G401 (cell line): ENCODE measurements at regions not wholly inside any gene's neighbourhood (a gene's known extent, or its start where the extent isn't known, plus 50 kb on each side); places are given as distances from the start of the nearest gene placed in this dataset.

Source experiments
- DNase-seq: peaks from one replicate; pipeline ENCODE4 v3.0.0-alpha.2; 2015; ENCODE audit warnings: low spot score
- in situ Hi-C: cut with HindIII; loops from 2 replicates; pipeline ENCODE4 v1.10.0; 2016; ENCODE audit warnings: low sequenced_read_pairs, mixed read lengths

GRCh38 chr18:75681538-75682115 lies 254.1 kb upstream of the SMIM21 start:
- in situ Hi-C loops, result no loop called here
- no peak for DNase-seq

- no peak for DNase-seq
- in situ Hi-C loops, result no loop called here
Observed at GRCh38 chr18:75679331-75679730, 251.8 kb upstream of the SMIM21 start.

GRCh38 chr18:75678627-75679026 lies 251.1 kb upstream of the SMIM21 start:
- in situ Hi-C loops, result no loop called here
- DNase-seq, result no peak

GRCh38 chr18:75677696-75678455 lies 250.4 kb upstream of the SMIM21 start:
- in situ Hi-C loops, result no loop called here
- DNase-seq, result no peak

DNA sequence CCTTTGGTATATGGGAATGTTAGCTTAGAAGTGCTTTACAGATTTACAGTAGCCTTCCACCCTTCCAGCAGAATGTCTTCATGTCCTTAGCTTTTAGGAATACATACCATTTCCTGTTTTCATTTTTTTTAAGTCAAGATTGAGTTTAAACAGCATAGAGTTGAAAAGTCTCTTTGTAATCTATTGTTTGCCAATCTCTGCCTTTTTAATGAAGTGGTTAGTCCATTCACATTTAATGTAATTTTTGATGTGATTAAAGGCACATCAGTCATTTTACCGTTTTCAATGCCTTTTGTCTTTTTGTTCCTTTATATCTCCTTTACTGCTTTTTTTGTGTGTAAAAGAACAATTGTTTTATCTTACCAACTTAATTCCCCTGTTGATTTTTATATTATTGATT lies 233.4 kb upstream of the SMIM21 start:
- no peak for DNase-seq
- in situ Hi-C loops, result no loop called here

DNA sequence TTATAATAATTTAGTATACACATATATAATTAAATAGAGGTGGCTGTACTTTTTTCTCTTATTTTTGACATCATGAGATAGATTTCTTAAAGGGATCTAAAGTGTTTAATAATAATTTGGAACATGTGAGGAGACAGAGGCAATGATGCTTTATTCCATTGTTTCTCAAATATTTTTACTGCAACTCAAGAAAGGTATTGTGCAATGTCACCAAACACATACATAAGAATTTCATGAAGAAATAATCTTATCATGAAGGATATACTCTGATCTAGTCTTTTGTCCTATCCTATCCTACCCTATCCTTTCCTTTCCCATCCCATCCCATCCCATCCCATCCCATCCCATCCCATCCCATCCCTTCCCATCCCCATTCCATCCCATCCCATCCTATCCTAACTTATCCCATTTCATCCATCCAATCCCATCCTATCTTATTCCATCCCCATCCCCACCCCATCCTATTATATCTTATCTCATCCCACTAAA lies 232.1 kb upstream of the SMIM21 start:
- DNase-seq, result no peak
- in situ Hi-C loops, result no loop called here

GRCh38 chr18:75658330-75658729 lies 230.8 kb upstream of the SMIM21 start:
- no peak for DNase-seq

DNA sequence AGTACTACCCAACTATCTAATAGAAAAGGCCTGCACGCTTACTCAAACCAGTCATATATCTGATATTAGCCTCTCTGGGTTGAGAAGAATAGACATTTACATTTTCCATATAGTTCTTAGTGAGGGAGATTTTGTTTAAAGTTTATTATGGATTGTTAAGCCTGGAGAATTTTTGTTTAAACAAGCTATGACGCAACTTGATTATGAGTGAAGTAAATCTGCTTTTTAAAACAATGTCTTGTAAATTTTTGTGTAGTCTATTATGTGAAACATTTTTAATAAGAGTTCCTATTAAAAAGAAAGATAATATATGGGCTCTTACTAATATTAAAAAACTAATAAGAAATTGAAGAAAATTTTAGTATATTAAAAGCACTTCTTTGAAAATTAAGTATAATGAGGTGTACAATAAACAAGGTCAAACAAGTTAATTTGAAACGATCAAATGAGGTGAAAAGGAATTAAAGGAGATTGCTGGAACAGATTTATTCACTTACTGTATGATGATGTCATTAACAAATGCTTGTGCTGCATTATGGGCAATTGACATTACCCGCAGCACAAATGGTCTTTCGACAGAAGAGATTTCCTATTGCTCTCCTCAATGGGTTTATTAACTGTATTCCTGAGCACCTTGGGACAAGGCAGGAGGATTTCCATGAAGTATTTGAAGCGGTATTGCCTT lies 229.2 kb upstream of the SMIM21 start:
- in situ Hi-C loops, result no loop called here
- DNase-seq, result no peak

More at GRCh38 chr18:75658330-75658729, 230.8 kb upstream of the SMIM21 start:
- in situ Hi-C loops, result no loop called here

GRCh38 chr18:75656035-75656434 lies 228.5 kb upstream of the SMIM21 start:
- in situ Hi-C loops, result no loop called here
- DNase-seq, result no peak

DNA sequence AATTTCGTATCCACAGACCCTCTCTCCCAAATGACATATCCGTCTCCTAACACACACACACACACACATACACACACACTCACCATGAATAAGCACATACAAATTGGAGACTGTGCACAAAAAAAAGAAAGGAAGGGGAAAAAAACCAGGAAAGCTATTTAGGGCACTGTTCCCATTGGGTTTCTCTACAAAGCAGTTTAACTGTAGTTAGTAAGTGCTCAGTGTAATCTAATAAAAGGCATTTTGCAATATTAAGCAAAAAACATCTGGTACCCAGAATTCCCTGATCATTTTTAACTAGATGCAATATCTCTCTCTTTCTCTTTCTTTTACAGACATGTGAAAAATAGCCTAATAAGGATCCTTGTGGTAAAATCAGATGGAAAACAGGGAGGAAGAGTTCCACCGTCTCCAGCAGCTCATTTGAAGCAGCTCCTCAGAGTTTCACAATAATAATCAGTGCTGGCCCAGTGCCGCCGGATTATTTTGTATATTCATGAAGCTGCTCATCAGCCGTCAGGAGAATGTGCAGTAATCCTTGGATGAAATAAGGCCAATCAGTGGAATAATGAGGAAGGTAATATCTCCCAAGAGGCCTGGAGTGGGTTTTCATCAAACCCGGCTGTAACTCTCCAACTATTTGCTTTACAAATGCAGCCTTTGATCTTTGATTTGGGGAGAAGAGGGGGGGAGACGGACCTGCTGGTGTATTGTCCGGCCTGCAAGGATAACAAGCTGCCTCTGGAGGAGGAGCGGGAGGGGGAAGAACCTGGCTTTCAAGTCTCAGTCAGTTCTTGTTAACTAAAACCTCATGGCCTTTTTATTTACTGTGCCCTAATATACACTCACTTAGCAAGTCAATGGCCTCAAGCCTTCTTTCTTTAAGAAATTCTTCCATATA lies 227.6 kb upstream of the SMIM21 start:
- in situ Hi-C loops, result no loop called here
- DNase-seq, result no peak

DNA sequence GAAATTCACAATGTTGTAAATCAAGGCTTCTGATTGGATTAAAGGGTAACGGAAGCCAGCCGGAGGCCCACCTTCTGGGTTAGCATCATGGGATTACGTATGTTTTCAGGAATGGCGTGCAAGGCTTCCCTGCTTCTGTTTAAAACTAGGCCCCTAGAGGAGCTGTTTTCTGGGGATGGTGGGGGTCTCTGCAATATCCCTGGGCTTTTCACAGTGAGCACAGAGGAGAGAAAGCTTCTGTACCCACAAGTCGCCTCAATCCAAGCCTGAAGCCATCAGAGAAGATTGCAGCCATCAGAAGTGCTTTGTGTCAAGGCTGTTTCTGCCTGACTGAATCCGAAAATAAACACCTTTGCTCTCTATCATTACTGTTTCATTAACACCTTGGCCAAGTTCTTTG lies 226.9 kb upstream of the SMIM21 start:
- in situ Hi-C loops, result no loop called here

DNA sequence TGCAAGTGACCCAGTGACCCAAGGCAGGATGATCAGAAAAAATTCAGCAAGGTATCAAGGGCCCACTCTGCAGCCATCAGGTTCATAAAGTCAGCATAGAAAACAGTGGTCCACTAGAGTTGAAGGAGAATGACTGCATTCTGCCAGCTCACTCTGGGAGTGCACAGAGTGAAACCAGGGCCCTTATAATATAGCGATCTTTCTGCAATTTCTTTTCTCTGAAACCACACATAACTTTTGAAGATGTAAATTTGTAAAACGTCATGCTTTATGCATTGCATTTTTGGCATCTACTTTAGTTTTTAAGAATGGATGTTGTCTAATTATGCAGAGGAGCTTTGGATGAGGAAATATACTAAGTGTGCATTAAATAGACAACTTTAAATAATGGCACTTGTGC lies 225.0 kb upstream of the SMIM21 start:
- DNase-seq, result no peak
- in situ Hi-C loops, result no loop called here

More for the DNA sequence above, 226.9 kb upstream of the SMIM21 start:
- no peak for DNase-seq

DNA sequence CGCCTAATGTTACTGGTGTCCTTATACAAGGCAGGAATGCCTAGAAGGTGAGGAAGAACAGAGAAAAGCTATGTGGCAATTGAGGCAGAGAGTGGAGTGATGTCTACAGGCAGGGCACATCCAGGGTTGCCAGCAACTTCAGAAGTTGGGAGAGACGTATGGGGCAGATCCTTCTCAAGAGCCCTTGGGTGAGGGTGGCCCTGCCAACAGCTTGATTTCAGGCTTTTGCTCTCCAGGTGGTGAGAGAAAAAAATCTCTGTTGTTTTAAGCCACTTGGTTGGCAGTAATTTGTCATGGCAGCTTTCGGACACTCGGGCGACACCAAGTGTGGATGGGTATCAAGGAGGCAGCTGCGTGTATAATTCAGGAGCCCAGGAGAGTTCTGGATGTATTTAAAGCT lies 217.4 kb upstream of the SMIM21 start:
- in situ Hi-C loops, result no loop called here
- DNase-seq, result no peak

DNA sequence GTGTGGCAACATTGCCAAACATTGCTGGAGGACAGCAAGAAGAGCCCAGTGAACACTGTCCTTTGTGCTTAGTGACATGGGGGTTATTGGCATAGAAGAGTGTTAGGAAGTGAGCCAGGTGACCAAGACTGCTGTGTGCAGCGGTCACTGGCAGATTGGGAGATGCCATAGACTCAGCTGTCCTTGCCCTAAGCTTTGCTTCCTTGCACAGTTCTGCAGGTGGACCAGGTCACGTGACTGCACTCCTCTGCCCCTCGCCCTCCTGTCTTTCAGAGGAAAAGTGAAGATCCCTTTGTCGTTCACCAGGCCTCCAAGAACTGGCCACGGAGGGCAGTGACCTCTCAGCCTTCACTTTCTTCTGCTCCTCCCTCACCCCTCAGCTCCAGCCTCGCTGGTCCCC lies 215.6 kb upstream of the SMIM21 start:
- in situ Hi-C loops, result no loop called here
- no peak for DNase-seq

- DNase-seq, result no peak
- in situ Hi-C loops, result no loop called here
Observed at GRCh38 chr18:75639472-75639831, 211.9 kb upstream of the SMIM21 start.

- DNase-seq, result no peak
Observed at GRCh38 chr18:75638776-75639471, 211.4 kb upstream of the SMIM21 start.

GRCh38 chr18:75638223-75638775 lies 210.8 kb upstream of the SMIM21 start:
- in situ Hi-C loops, result no loop called here
- DNase-seq, result no peak

More at GRCh38 chr18:75638776-75639471, 211.4 kb upstream of the SMIM21 start:
- in situ Hi-C loops, result no loop called here

DNA sequence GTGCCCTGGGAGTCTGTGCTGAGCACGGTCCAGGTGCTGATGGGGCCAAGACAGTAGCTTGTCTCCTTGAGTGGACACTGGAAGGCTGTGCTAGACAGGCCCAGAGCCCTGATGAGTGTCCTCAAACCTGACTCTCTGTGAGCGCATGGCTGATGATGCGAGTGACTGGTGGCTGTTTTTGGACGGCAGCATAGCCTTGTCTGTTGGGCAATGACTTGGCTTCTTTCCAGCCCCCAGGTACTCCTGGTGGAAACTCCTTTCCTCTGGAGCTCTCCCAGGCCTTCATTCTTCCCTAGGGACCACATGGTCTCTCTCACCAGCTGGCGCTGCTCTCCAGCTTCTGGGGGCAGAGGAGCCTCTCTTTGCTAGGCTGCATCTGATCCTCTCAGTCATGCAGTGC lies 207.6 kb upstream of the SMIM21 start:
- in situ Hi-C loops, result no loop called here
- DNase-seq, result no peak

GRCh38 chr18:75625966-75626365 lies 198.5 kb upstream of the SMIM21 start:
- in situ Hi-C loops, result no loop called here

More at GRCh38 chr18:75625966-75626365, 198.5 kb upstream of the SMIM21 start:
- DNase-seq, result no peak
